SU-DHL-6 (cell line): ENCODE measurements at regions not wholly inside any gene's neighbourhood (a gene's known extent, or its start where the extent isn't known, plus 50 kb on each side); places are given as distances from the start of the nearest gene placed in this dataset.
"Not testable (repeated sequence)": the region's sequence is repeated elsewhere in the genome, so short reads cannot be mapped to it uniquely, and the experiment has no call there.

Experiments used
- H2AFZ ChIP-seq: fragments of 200-600 bp; sonication (generic); 2 replicates; pipeline ENCODE4 v1.6.1; 2014; ENCODE audit warnings: low read depth, mild to moderate bottlenecking, moderate library complexity, mixed read lengths, antibody characterized with exemption, low read length; ENCODE audit not compliant: severe bottlenecking
- H3F3A ChIP-seq: fragments of 200-600 bp; shearing (Covaris generic); 2 replicates; pipeline ENCODE4 v1.6.0; 2016; ENCODE audit warnings: antibody characterized with exemption, mild to moderate bottlenecking; ENCODE audit not compliant: insufficient read depth
- H3K27ac ChIP-seq: fragments of 200-600 bp; sonication (generic); 2 replicates; pipeline ENCODE4 v1.5.1; 2016; ENCODE audit warnings: low read depth, mild to moderate bottlenecking, low read length, moderate library complexity, mixed read lengths
- H3K27me3 ChIP-seq: fragments of 200-600 bp; sonication (generic), shearing (Covaris generic); 2 replicates; pipeline ENCODE4 v1.6.0; 2014; ENCODE audit warnings: mild to moderate bottlenecking, low read length
- H3K36me3 ChIP-seq: fragments of 200-600 bp; sonication (generic); 2 replicates; pipeline ENCODE4 v1.6.1; 2014; ENCODE audit warnings: mild to moderate bottlenecking, low read length, mixed read lengths
- H3K4me2 ChIP-seq: fragments of 300-600, 200-600 bp; shearing (Covaris generic), sonication (generic); 2 replicates; pipeline ENCODE4 v1.6.0; 2014; ENCODE audit warnings: low read length, low read depth, mild to moderate bottlenecking; ENCODE audit not compliant: poor library complexity, severe bottlenecking
- H3K4me3 ChIP-seq: fragments of 200-600 bp; sonication (generic); 2 replicates; pipeline ENCODE4 v1.5.1; 2014; ENCODE audit warnings: antibody characterized with exemption, low read length, mild to moderate bottlenecking, mixed read lengths; ENCODE audit not compliant: insufficient read depth, poor library complexity, severe bottlenecking
- H3K79me2 ChIP-seq: fragments of 200-600 bp; sonication (generic); 2 replicates; pipeline ENCODE4 v1.6.1; 2014; ENCODE audit warnings: mild to moderate bottlenecking, low read length, moderate library complexity; ENCODE audit not compliant: insufficient read depth
- H3K9ac ChIP-seq: fragments of 200-600 bp; sonication (generic); 2 replicates; pipeline ENCODE4 v1.7.0; 2014; ENCODE audit warnings: mild to moderate bottlenecking, low read length
- H3K9me2 ChIP-seq: fragments of 200-600 bp; sonication (generic); replicated peaks from 2 replicates; pipeline ENCODE4 v1.6.1; 2014; ENCODE audit warnings: low read length; ENCODE audit not compliant: insufficient read depth
- H3K9me3 ChIP-seq: fragments of 200-600 bp; sonication (generic); 2 replicates; pipeline ENCODE4 v1.6.1; 2014; ENCODE audit warnings: low read length, mixed read lengths; ENCODE audit not compliant: insufficient read depth
- H4K20me1 ChIP-seq: fragments of 200-600 bp; sonication (generic); 2 replicates; pipeline ENCODE4 v1.6.1; 2014; ENCODE audit warnings: low read depth, mild to moderate bottlenecking, antibody characterized with exemption, low read length, moderate library complexity, mixed read lengths
- CTCF ChIP-seq: fragments of 200-600 bp; sonication (generic); IDR thresholded peaks from one replicate; pipeline ENCODE4 v1.5.1; 2017; ENCODE audit warnings: antibody characterized with exemption, mild to moderate bottlenecking, low read length, moderate library complexity; ENCODE audit not compliant: insufficient read depth, poor library complexity, severe bottlenecking
- EZH2phosphoT487 ChIP-seq: fragments of 200-600 bp; sonication (generic), shearing (Covaris generic); conservative IDR thresholded peaks from 2 replicates; pipeline ENCODE4 v1.6.1; 2018; ENCODE audit warnings: mild to moderate bottlenecking, antibody characterized with exemption, low read length, moderate library complexity, mixed read lengths

- Histone ChIP-seq H3K4me2 (no peak overlapping the region), H3K36me3 (no peaks in the 10 kb centered on the region), H3K27me3 (peaks cover 3% of the 10 kb centered on the region; the same call in 1 of the 2 replicates), H3K9me3 (no peaks in the 10 kb centered on the region), H4K20me1 (no peaks in the 10 kb centered on the region), H3K27ac (no peak overlapping the region), H3K79me2 (no peaks in the 10 kb centered on the region), H2AFZ (no peak overlapping the region), H3K9me2 (no peaks in the 10 kb centered on the region), H3F3A (no peaks in the 10 kb centered on the region), H3K9ac (no peak overlapping the region), H3K4me3 (no peak overlapping the region)
- no peak for TF ChIP-seq CTCF
- TF ChIP-seq EZH2phosphoT487, result no peak
Measured at GRCh38 chr1:221284028-221284427, 404.8 kb downstream of the HLX start.

- H3K27me3 ChIP-seq, H3K4me3 ChIP-seq, H4K20me1 ChIP-seq, H3K9ac ChIP-seq, H2AFZ ChIP-seq, H3K4me2 ChIP-seq, H3K27ac ChIP-seq, H3K79me2 ChIP-seq, H3K9me2 ChIP-seq, H3K36me3 ChIP-seq, H3K9me3 ChIP-seq, H3F3A ChIP-seq: not testable (repeated sequence)
Measured at GRCh38 chr1:221284991-221285390, 405.7 kb downstream of the HLX start.

GRCh38 chr1:221285458-221286210 lies 406.4 kb downstream of the HLX start:
- not testable (repeated sequence) for H2AFZ ChIP-seq, H3K27ac ChIP-seq, H3K9me2 ChIP-seq, H4K20me1 ChIP-seq, H3K27me3 ChIP-seq, H3K4me3 ChIP-seq, H3K79me2 ChIP-seq, H3K9ac ChIP-seq, H3F3A ChIP-seq, H3K4me2 ChIP-seq, H3K9me3 ChIP-seq, H3K36me3 ChIP-seq

- Histone ChIP-seq H3K27me3 (peaks cover 5% of the 10 kb centered on the region; the same call in 1 of the 2 replicates), H3K9ac (no peak overlapping the region), H3K9me3 (no peaks in the 10 kb centered on the region)
Measured at GRCh38 chr1:221286399-221286798, 407.2 kb downstream of the HLX start.

More at GRCh38 chr1:221286399-221286798, 407.2 kb downstream of the HLX start:
- Histone ChIP-seq H3K79me2 (no peaks in the 10 kb centered on the region), H3K4me3 (no peak overlapping the region), H3K36me3 (no peaks in the 10 kb centered on the region), H3F3A (no peaks in the 10 kb centered on the region), H3K4me2 (no peak overlapping the region), H3K9me2 (no peaks in the 10 kb centered on the region), H3K27ac (no peak overlapping the region), H4K20me1 (no peaks in the 10 kb centered on the region), H2AFZ (no peak overlapping the region)
- TF ChIP-seq CTCF (no peak), EZH2phosphoT487 (no peak)
